Endothelial cell of umbilical vein (primary cell): ENCODE measurements at regions not wholly inside any gene's neighbourhood (a gene's known extent, or its start where the extent isn't known, plus 50 kb on each side); places are given as distances from the start of the nearest gene placed in this dataset.
"Not testable (repeated sequence)": the region's sequence is repeated elsewhere in the genome, so short reads cannot be mapped to it uniquely, and the experiment has no call there.

Source experiments
- BruUV-seq: library from RNA; stranded (reverse); fragments of 400-500 nt; replicated peaks from 2 replicates; lab custom pipeline; 2021; lab: Mats Ljungman, UMichigan
- CTCF ChIA-PET: fragments of 300-600, 350-600 bp; sonication (Branson Sonifier 250); formaldehyde crosslinking; loops from one replicate; lab custom pipeline; 2021; ENCODE audit warnings: antibody characterized with exemption, inconsistent platforms; lab: Charles Lee
- POLR2A ChIA-PET: fragments of 300-600, 350-600 bp; sonication (Branson Sonifier 250); formaldehyde crosslinking; loops from one replicate; lab custom pipeline; 2021; ENCODE audit warnings: antibody characterized with exemption, inconsistent platforms; lab: Charles Lee
- DNase-seq: peaks from one replicate; pipeline ENCODE4 v3.0.0-alpha.2; 2011; ENCODE audit warnings: low read depth, low spot score
- FAIRE-seq: peaks from 2 replicates; lab custom pipeline; 2011; peaks lifted over from hg19 to GRCh38; lab: Jason Lieb, UNC
- H2AFZ ChIP-seq: 2 replicates; pipeline ENCODE4 v1.6.0; 2012; ENCODE audit warnings: low read depth, low read length, control low read depth, inconsistent platforms
- H3K27ac ChIP-seq: 2 replicates; pipeline ENCODE4 v1.5.1; 2011; ENCODE audit warnings: low read depth, mild to moderate bottlenecking, control low read depth, low read length, moderate library complexity; ENCODE audit not compliant: insufficient read depth
- H3K27me3 ChIP-seq, 2 experiments: 2 replicates each; pipeline versions ENCODE4 v1.6.0 to v1.6.1; 2011; ENCODE audit warnings: low read length in 2 of 2, mixed read lengths in 1 of 2; ENCODE audit not compliant: control insufficient read depth in 2 of 2, insufficient read depth in 2 of 2
- H3K36me3 ChIP-seq, 2 experiments: 2 replicates in 1 of 2; 3 replicates in 1 of 2; pipeline ENCODE4 v1.5.1; 2011; ENCODE audit warnings: low read length in 2 of 2, mild to moderate bottlenecking in 1 of 2, moderate library complexity in 1 of 2; ENCODE audit not compliant: control insufficient read depth in 2 of 2, insufficient read depth in 2 of 2; ENCODE audit errors: extremely low read depth in 1 of 2
- H3K4me1 ChIP-seq: 3 replicates; pipeline ENCODE4 v1.5.1; 2011; ENCODE audit warnings: mild to moderate bottlenecking, low read length; ENCODE audit not compliant: control insufficient read depth, insufficient read depth; ENCODE audit errors: extremely low read depth
- H3K4me2 ChIP-seq: 2 replicates; pipeline ENCODE4 v1.6.1; 2011; ENCODE audit warnings: low read length, control low read depth, mixed read lengths; ENCODE audit not compliant: insufficient read depth
- H3K4me3 ChIP-seq, 3 experiments: fragments of 200-600 bp in 1 of 3; sonication (generic), shearing (Covaris generic) in 1 of 3; replicated peaks in 1 of 3; 2 replicates each; pipeline ENCODE4 v1.5.1; 2011 to 2016; ENCODE audit warnings: control low read depth in 3 of 3, low read length in 3 of 3, mild to moderate bottlenecking in 2 of 3, inconsistent platforms in 1 of 3, low read depth in 1 of 3, moderate library complexity in 1 of 3; ENCODE audit not compliant: insufficient read depth in 1 of 3
- H3K79me2 ChIP-seq: 2 replicates; pipeline ENCODE4 v1.6.0; 2012; ENCODE audit warnings: low read length, inconsistent platforms; ENCODE audit not compliant: control insufficient read depth, insufficient read depth
- H3K9ac ChIP-seq: replicated peaks from 2 replicates; pipeline ENCODE3; 2011; ENCODE audit warnings: low read length, control low read depth; ENCODE audit not compliant: insufficient read depth; ENCODE audit errors: extremely low read depth
- H3K9me1 ChIP-seq: replicated peaks from 3 replicates; pipeline ENCODE4 v1.6.0; 2011; ENCODE audit warnings: mild to moderate bottlenecking, low read length; ENCODE audit not compliant: control insufficient read depth, insufficient read depth; ENCODE audit errors: extremely low read depth
- H3K9me3 ChIP-seq: replicated peaks from 2 replicates; pipeline ENCODE4 v1.5.1; 2012; ENCODE audit warnings: low read length, inconsistent platforms; ENCODE audit not compliant: control insufficient read depth, insufficient read depth
- H4K20me1 ChIP-seq: replicated peaks from 2 replicates; pipeline ENCODE3; 2011; ENCODE audit warnings: mild to moderate bottlenecking, low read length; ENCODE audit not compliant: control insufficient read depth, insufficient read depth; ENCODE audit errors: extremely low read depth
- EZH2 ChIP-seq: IDR thresholded peaks from 2 replicates; pipeline ENCODE4 v1.6.1; 2012; ENCODE audit warnings: borderline replicate concordance, low read depth, mild to moderate bottlenecking, moderate library complexity, low read length, inconsistent platforms; ENCODE audit not compliant: severe bottlenecking
- FOS ChIP-seq: IDR thresholded peaks from 2 replicates; pipeline ENCODE4 v1.6.1; 2011; ENCODE audit warnings: mild to moderate bottlenecking, low read length, moderate library complexity, borderline replicate concordance; ENCODE audit not compliant: insufficient read depth
- GATA2 ChIP-seq: IDR thresholded peaks from 2 replicates; pipeline ENCODE4 v1.7.0; 2011; ENCODE audit warnings: low read depth, mild to moderate bottlenecking, moderate library complexity, mixed read lengths, low read length; ENCODE audit not compliant: insufficient read length, insufficient read depth
- JUN ChIP-seq: IDR thresholded peaks from 2 replicates; pipeline ENCODE4 v1.6.1; 2011; ENCODE audit warnings: borderline replicate concordance, low read depth; ENCODE audit not compliant: insufficient read length, insufficient read depth
- MAX ChIP-seq: IDR thresholded peaks from 2 replicates; pipeline ENCODE4 v1.6.1; 2011; ENCODE audit not compliant: insufficient read depth, insufficient read length
- MYC ChIP-seq: IDR thresholded peaks from one replicate; pipeline ENCODE4 v1.6.1; 2011; ENCODE audit warnings: mild to moderate bottlenecking, low read depth, low read length
- POLR2A ChIP-seq: IDR thresholded peaks from 2 replicates; pipeline ENCODE4 v1.6.1; 2012; ENCODE audit warnings: low read depth, mild to moderate bottlenecking, control low read depth, low read length
- POLR2AphosphoS5 ChIP-seq: IDR thresholded peaks from 2 replicates; pipeline ENCODE4 v1.6.1; 2012; ENCODE audit warnings: low read depth, mild to moderate bottlenecking, control low read depth, low read length, moderate library complexity; ENCODE audit not compliant: insufficient read depth
- dilution Hi-C: fragments of 300-500 bp; cut with MboI; formaldehyde crosslinking; loops from one replicate; pipeline ENCODE4 v1.15.0; 2019; ENCODE audit warnings: low sequenced_read_pairs; ENCODE audit not compliant: extremely low pct_ligation_motif_present
- intact Hi-C: fragments of 100-400 bp; cut with micrococcal nuclease; formaldehyde crosslinking; loops from one replicate; pipeline ENCODE4 v1.10.0; 2022
- TF ChIP-seq, protein P1 (sequence below), 2 donors: IDR thresholded peaks; 1 replicate in 1 of 2; 2 replicates in 1 of 2; pipeline ENCODE4 v1.5.1; 2011; ENCODE audit warnings: low read length in 2 of 2, mild to moderate bottlenecking in 2 of 2, moderate library complexity in 2 of 2, control low read depth in 1 of 2, inconsistent platforms in 1 of 2, low read depth in 1 of 2; ENCODE audit not compliant: insufficient read depth in 1 of 2; ENCODE audit errors: extremely low read depth in 1 of 2

GRCh38 chr7:19552576-19552975 lies 156.3 kb downstream of the POLR1F start:
- FAIRE-seq (no peak), DNase-seq (no peak)
- no peaks in the 10 kb centered on the region for H3K4me1 ChIP-seq
- TF ChIP-seq MYC (no peak), MAX (no peak), JUN (no peak), POLR2AphosphoS5 (no peak), POLR2A (no peak), FOS (no peak), EZH2 (no peak), GATA2 (no peak)
- TF ChIP-seq, protein P1, sequence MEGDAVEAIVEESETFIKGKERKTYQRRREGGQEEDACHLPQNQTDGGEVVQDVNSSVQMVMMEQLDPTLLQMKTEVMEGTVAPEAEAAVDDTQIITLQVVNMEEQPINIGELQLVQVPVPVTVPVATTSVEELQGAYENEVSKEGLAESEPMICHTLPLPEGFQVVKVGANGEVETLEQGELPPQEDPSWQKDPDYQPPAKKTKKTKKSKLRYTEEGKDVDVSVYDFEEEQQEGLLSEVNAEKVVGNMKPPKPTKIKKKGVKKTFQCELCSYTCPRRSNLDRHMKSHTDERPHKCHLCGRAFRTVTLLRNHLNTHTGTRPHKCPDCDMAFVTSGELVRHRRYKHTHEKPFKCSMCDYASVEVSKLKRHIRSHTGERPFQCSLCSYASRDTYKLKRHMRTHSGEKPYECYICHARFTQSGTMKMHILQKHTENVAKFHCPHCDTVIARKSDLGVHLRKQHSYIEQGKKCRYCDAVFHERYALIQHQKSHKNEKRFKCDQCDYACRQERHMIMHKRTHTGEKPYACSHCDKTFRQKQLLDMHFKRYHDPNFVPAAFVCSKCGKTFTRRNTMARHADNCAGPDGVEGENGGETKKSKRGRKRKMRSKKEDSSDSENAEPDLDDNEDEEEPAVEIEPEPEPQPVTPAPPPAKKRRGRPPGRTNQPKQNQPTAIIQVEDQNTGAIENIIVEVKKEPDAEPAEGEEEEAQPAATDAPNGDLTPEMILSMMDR (IDR thresholded peaks at IDR 0.05; ENCODE audit: extremely low read depth in 1 of 2, insufficient read depth in 1 of 2, low read depth in 1 of 2, low read length in 2 of 2): no peak
- POLR2A ChIA-PET: no interaction called here
- H3K9ac ChIP-seq: no peak overlapping the region
- BruUV-seq: no TSS peak
- intact Hi-C loops: no loop called here
- no peaks in the 10 kb centered on the region for H3K9me1 ChIP-seq
- H4K20me1 ChIP-seq: no peaks in the 10 kb centered on the region
- dilution Hi-C loops: no loop called here
- H3K27me3 ChIP-seq: no peaks in the 10 kb centered on the region
- H2AFZ ChIP-seq: no peak overlapping the region
- no peaks in the 10 kb centered on the region for H3K9me3 ChIP-seq
- no peaks in the 10 kb centered on the region for H3K36me3 ChIP-seq
- CTCF ChIA-PET: no interaction called here
- H3K4me2 ChIP-seq: no peak overlapping the region
- no peak overlapping the region for H3K4me3 ChIP-seq
- H3K27ac ChIP-seq: no peak overlapping the region
- no peaks in the 10 kb centered on the region for H3K79me2 ChIP-seq

GRCh38 chr7:19549246-19549645 lies 159.6 kb downstream of the POLR1F start:
- DNase-seq, H3K9me3 ChIP-seq, H3K27ac ChIP-seq, H3K27me3 ChIP-seq, FAIRE-seq, H3K9me1 ChIP-seq, intact Hi-C loops, CTCF ChIA-PET, H3K4me2 ChIP-seq, POLR2A ChIA-PET, H3K79me2 ChIP-seq, H3K4me1 ChIP-seq, dilution Hi-C loops, BruUV-seq, H3K4me3 ChIP-seq, H4K20me1 ChIP-seq, H2AFZ ChIP-seq, H3K9ac ChIP-seq, H3K36me3 ChIP-seq: not testable (repeated sequence)
